ENCODE measurements at regions not wholly inside any gene's neighbourhood (a gene's known extent, or its start where the extent isn't known, plus 50 kb on each side); places are given as distances from the start of the nearest gene placed in this dataset.

GRCh38 chr15:66622591-66623022, 56.8 kb upstream of the LCTL start:
- TF ChIP-seq, protein P1, sequence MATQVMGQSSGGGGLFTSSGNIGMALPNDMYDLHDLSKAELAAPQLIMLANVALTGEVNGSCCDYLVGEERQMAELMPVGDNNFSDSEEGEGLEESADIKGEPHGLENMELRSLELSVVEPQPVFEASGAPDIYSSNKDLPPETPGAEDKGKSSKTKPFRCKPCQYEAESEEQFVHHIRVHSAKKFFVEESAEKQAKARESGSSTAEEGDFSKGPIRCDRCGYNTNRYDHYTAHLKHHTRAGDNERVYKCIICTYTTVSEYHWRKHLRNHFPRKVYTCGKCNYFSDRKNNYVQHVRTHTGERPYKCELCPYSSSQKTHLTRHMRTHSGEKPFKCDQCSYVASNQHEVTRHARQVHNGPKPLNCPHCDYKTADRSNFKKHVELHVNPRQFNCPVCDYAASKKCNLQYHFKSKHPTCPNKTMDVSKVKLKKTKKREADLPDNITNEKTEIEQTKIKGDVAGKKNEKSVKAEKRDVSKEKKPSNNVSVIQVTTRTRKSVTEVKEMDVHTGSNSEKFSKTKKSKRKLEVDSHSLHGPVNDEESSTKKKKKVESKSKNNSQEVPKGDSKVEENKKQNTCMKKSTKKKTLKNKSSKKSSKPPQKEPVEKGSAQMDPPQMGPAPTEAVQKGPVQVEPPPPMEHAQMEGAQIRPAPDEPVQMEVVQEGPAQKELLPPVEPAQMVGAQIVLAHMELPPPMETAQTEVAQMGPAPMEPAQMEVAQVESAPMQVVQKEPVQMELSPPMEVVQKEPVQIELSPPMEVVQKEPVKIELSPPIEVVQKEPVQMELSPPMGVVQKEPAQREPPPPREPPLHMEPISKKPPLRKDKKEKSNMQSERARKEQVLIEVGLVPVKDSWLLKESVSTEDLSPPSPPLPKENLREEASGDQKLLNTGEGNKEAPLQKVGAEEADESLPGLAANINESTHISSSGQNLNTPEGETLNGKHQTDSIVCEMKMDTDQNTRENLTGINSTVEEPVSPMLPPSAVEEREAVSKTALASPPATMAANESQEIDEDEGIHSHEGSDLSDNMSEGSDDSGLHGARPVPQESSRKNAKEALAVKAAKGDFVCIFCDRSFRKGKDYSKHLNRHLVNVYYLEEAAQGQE (IDR thresholded peaks at IDR 0.05; ENCODE audit: insufficient read depth in 1 of 2, low read depth in 2 of 2, low read length in 2 of 2): no peak
- no peak for TF ChIP-seq POLR2AphosphoS5 (IDR thresholded peaks at IDR 0.05; ENCODE audit: low read depth, low read length)
- TF ChIP-seq TAF1 (IDR thresholded peaks at IDR 0.05; ENCODE audit: borderline replicate concordance, insufficient read depth, low read length): no peak
- TF ChIP-seq SIN3A (IDR thresholded peaks at IDR 0.05; ENCODE audit: borderline replicate concordance, insufficient read depth, low read length): no peak
- no peak for TF ChIP-seq FOXP2 (optimal IDR thresholded peaks at IDR 0.05; ENCODE audit: borderline replicate concordance, extremely low read depth, extremely low read length, insufficient read depth)
